Liver (tissue), 7 donors: ENCODE measurements at regions not wholly inside any gene's neighbourhood (a gene's known extent, or its start where the extent isn't known, plus 50 kb on each side); places are given as distances from the start of the nearest gene placed in this dataset.
A peak's percentile ranks its signal among the peaks of the same experiment; 100 is the strongest.

Source experiments
- DNase-seq: peaks from one replicate; pipeline ENCODE4 v3.0.0-alpha.2; 2017; ENCODE audit warnings: low spot score
- H3K27ac ChIP-seq, 2 donors: one replicate each; pipeline ENCODE4 v1.7.0; 2013; ENCODE audit warnings: inconsistent platforms in 2 of 2, low read length in 2 of 2, control low read depth in 1 of 2, low read depth in 1 of 2, mild to moderate bottlenecking in 1 of 2
- H3K27me3 ChIP-seq, 4 donors: one replicate each; pipeline versions ENCODE4 v1.6.1 to v1.7.0; 2013; ENCODE audit warnings: low read length in 3 of 4, inconsistent platforms in 1 of 4, mild to moderate bottlenecking in 1 of 4, moderate library complexity in 1 of 4; ENCODE audit not compliant: control insufficient read depth in 4 of 4, insufficient read depth in 4 of 4
- H3K36me3 ChIP-seq, 4 donors: one replicate each; pipeline versions ENCODE4 v1.6.1 to v1.7.0; 2013; ENCODE audit warnings: low read length in 3 of 4, mild to moderate bottlenecking in 3 of 4, low read depth in 1 of 4, moderate library complexity in 1 of 4; ENCODE audit not compliant: control insufficient read depth in 4 of 4, insufficient read depth in 3 of 4
- H3K4me1 ChIP-seq, 4 donors: one replicate each; pipeline versions ENCODE4 v1.6.1 to v1.7.0; 2013; ENCODE audit warnings: low read length in 3 of 4, mild to moderate bottlenecking in 3 of 4, moderate library complexity in 1 of 4; ENCODE audit not compliant: control insufficient read depth in 4 of 4, insufficient read depth in 4 of 4
- H3K4me3 ChIP-seq, 3 donors: one replicate each; pipeline versions ENCODE4 v1.6.1 to v1.7.0; 2013; ENCODE audit warnings: low read length in 3 of 3, control low read depth in 1 of 3, low read depth in 1 of 3, mild to moderate bottlenecking in 1 of 3
- H3K9ac ChIP-seq, 2 donors: one replicate each; pipeline ENCODE4 v1.7.0; 2013; ENCODE audit warnings: low read length in 2 of 2, mild to moderate bottlenecking in 2 of 2, moderate library complexity in 2 of 2, control low read depth in 1 of 2, low read depth in 1 of 2
- H3K9me3 ChIP-seq, 4 donors: one replicate each; pipeline versions ENCODE4 v1.6.1 to v1.7.0; 2013; ENCODE audit warnings: low read length in 3 of 4; ENCODE audit not compliant: control insufficient read depth in 4 of 4
- FOXA2 ChIP-seq: IDR thresholded peaks from 2 replicates; pipeline ENCODE4 v1.6.1; 2016; ENCODE audit warnings: antibody characterized with exemption
- GABPA ChIP-seq, 2 donors: IDR thresholded peaks in 1 of 2; conservative IDR thresholded peaks in 1 of 2; 2 replicates each; pipeline ENCODE4 v1.6.1; 2016; ENCODE audit warnings: antibody characterized with exemption in 2 of 2, mild to moderate bottlenecking in 1 of 2, moderate library complexity in 1 of 2
- HNF4A ChIP-seq, 2 donors: conservative IDR thresholded peaks; 2 replicates each; pipeline ENCODE4 v1.6.1; 2016; ENCODE audit warnings: antibody characterized with exemption in 2 of 2, mild to moderate bottlenecking in 2 of 2
- JUND ChIP-seq, 2 donors: IDR thresholded peaks; 2 replicates each; pipeline ENCODE4 v1.6.1; 2016; ENCODE audit warnings: antibody characterized with exemption in 2 of 2
- NR2F2 ChIP-seq: IDR thresholded peaks from 2 replicates; pipeline ENCODE4 v1.6.1; 2016; ENCODE audit warnings: antibody characterized with exemption
- RAD21 ChIP-seq, 2 donors: IDR thresholded peaks; 2 replicates each; pipeline ENCODE4 v1.6.1; 2016; ENCODE audit warnings: antibody characterized with exemption in 2 of 2, mild to moderate bottlenecking in 2 of 2
- RXRA ChIP-seq, 2 donors: IDR thresholded peaks; 2 replicates each; pipeline ENCODE4 v1.6.1; 2017 to 2018; ENCODE audit warnings: antibody characterized with exemption in 2 of 2, mild to moderate bottlenecking in 1 of 2
- SP1 ChIP-seq: IDR thresholded peaks from 2 replicates; pipeline ENCODE4 v1.6.1; 2018; ENCODE audit warnings: antibody characterized with exemption, mild to moderate bottlenecking
- TAF1 ChIP-seq: conservative IDR thresholded peaks from 2 replicates; pipeline ENCODE4 v1.6.1; 2016; ENCODE audit warnings: antibody characterized with exemption, mild to moderate bottlenecking
- WGBS: extraction: QIAGEN DNeasy Blood & Tissue Kit; methylation state at CpG from one replicate; pipeline ENCODE4 v1.1.7; 2013; 5-methylcytosine and 5-hydroxymethylcytosine counted together
- TF ChIP-seq, protein P1 (sequence below): IDR thresholded peaks from 2 replicates; pipeline ENCODE4 v1.6.1; 2016; ENCODE audit warnings: antibody characterized with exemption
- TF ChIP-seq, protein P2 (sequence below): IDR thresholded peaks from 2 replicates; pipeline ENCODE4 v1.6.1; 2016; ENCODE audit warnings: antibody characterized with exemption, mild to moderate bottlenecking
- donor health status: healthy.
- donor health status: healthy.
- donor health status: healthy.
- donor health status: healthy.

DNA sequence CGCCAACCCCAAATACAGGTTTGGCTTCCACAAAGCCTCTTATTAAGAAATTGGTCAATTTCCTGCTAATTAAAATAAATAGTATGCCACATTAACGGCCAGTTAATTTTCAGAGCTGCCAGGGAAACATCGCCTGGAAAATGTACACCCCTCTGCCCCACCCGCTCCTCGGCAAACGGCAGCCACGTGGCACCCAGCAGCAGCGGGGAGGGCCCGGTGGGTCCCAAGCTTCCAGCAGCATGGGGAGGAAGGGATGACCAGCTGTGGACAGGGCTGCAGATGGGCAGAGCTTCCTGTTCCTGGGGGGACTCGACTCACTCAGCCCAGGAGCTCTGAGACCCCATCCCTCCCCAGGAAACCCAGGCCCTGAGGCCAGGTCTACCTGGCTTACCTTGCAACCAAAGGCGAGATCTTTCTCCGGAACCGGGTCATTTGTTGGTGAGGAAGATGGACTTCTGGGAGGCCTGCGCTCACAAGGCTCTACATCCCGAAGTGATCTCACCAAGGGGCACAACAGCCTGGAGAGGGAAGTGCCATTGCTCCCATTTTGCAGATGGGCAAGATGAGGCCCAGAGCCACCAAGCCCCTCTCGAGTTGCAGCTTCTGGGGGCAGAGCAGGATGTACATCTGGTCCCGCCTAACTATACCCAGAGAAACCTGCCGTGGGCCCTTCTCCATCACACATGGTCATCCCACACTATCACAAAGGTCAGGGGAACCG is 68.3 kb downstream of the IGLL1 start:
- Histone ChIP-seq H3K36me3 (no peaks in the 10 kb centered on the region), H3K27ac (no peak overlapping the region), H3K9ac (no peak overlapping the region), H3K4me3 (no peak overlapping the region), H3K27me3 (no peaks in the 10 kb centered on the region), H3K4me1 (peaks cover 0 to 3% (median 0%) of the 10 kb centered on the region in 4 donors), H3K9me3 (no peaks in the 10 kb centered on the region)
- 66% methylated on average over 19 of the region's 19 CpGs for WGBS
- no peak for DNase-seq
- TF ChIP-seq, protein P1, sequence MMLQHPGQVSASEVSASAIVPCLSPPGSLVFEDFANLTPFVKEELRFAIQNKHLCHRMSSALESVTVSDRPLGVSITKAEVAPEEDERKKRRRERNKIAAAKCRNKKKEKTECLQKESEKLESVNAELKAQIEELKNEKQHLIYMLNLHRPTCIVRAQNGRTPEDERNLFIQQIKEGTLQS = no peak
- TF ChIP-seq FOXA2 = no peak
- TF ChIP-seq HNF4A (conservative IDR thresholded peaks at IDR 0.05) = no peak
- TF ChIP-seq, protein P2, sequence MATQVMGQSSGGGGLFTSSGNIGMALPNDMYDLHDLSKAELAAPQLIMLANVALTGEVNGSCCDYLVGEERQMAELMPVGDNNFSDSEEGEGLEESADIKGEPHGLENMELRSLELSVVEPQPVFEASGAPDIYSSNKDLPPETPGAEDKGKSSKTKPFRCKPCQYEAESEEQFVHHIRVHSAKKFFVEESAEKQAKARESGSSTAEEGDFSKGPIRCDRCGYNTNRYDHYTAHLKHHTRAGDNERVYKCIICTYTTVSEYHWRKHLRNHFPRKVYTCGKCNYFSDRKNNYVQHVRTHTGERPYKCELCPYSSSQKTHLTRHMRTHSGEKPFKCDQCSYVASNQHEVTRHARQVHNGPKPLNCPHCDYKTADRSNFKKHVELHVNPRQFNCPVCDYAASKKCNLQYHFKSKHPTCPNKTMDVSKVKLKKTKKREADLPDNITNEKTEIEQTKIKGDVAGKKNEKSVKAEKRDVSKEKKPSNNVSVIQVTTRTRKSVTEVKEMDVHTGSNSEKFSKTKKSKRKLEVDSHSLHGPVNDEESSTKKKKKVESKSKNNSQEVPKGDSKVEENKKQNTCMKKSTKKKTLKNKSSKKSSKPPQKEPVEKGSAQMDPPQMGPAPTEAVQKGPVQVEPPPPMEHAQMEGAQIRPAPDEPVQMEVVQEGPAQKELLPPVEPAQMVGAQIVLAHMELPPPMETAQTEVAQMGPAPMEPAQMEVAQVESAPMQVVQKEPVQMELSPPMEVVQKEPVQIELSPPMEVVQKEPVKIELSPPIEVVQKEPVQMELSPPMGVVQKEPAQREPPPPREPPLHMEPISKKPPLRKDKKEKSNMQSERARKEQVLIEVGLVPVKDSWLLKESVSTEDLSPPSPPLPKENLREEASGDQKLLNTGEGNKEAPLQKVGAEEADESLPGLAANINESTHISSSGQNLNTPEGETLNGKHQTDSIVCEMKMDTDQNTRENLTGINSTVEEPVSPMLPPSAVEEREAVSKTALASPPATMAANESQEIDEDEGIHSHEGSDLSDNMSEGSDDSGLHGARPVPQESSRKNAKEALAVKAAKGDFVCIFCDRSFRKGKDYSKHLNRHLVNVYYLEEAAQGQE = no peak

DNA sequence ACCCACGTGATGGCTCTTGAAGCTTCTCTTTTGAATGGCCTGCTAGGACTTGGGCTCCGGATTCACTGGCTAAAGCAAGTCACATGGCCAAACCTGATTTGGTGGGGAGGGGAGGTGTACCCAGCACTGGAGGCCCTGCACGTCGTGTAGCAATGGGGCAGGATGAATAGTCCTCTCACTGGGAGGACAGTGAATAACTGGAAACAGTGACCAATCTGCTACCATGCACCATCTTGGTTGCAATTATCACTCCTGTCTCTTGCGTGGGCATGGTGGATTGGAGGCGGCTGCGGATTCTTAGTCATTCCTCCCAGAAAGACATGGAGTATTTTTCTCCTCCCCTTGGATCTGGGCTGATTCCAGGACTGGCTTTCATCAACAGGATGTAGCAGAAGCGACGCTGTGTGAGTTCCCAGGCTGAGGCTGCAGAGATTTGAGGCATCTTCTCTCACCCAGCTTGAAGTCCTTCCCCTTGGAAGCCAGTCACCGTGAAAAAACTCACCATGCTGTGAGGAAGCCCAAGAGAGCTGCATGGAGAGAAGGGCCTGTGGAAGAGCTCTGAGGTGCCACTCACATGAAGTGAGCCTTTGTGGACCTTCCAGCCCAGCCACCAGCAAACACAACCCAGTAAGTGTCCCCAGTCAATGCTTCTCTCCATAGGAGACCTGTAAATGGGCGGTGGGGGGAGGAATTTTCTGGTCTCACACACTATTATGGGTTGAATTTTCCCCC is 70.4 kb downstream of the IGLL1 start:
- Histone ChIP-seq H3K27ac (no peak overlapping the region), H3K9me3 (no peaks in the 10 kb centered on the region), H3K4me3 (no peak overlapping the region), H3K4me1 (peaks cover 0 to 3% (median under 1%) of the 10 kb centered on the region in 4 donors), H3K9ac (no peak overlapping the region), H3K27me3 (no peaks in the 10 kb centered on the region), H3K36me3 (no peaks in the 10 kb centered on the region)
- no peak for TF ChIP-seq SP1
- TF ChIP-seq, protein P2 = no peak
- DNase-seq = no peak
- WGBS = 73% methylated on average over 11 of the region's 11 CpGs

DNA sequence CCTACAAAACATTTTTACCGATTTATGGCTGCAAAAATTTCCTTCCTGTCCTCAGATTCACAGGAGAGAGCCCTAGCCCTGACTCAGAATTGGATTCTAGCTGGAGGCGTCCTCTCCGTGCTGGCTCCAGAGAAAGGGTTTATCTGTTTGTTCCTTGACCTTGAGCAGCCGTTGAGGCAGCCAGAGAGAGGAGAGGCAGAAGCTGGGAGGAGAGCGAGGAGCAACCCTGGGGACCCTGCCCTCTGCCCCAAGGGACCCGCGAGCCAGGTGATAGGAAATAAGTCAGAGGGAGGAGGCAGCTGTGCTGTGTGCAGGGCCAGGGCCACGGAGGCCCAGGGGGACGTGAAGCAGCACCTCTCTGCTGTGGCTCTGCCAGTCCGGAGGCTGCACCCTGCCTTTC is 75.6 kb downstream of the IGLL1 start:
- 66% methylated on average over 10 of the region's 10 CpGs for WGBS
- Histone ChIP-seq H3K4me1 (peaks cover 0 to 3% (median 1%) of the 10 kb centered on the region in 4 donors), H3K9me3 (no peaks in the 10 kb centered on the region), H3K27ac (no peak overlapping the region), H3K4me3 (no peak overlapping the region), H3K36me3 (no peaks in the 10 kb centered on the region), H3K9ac (no peak overlapping the region), H3K27me3 (no peaks in the 10 kb centered on the region)
- no peak for TF ChIP-seq TAF1
- TF ChIP-seq JUND (IDR thresholded peaks at IDR 0.05) = no peak
- TF ChIP-seq, protein P1 = no peak
- TF ChIP-seq GABPA (IDR thresholded peaks at IDR 0.05 in 1 of 2, conservative IDR thresholded peaks at IDR 0.05 in 1 of 2) = no peak
- TF ChIP-seq RAD21 (IDR thresholded peaks at IDR 0.05) = no peak
- TF ChIP-seq HNF4A (conservative IDR thresholded peaks at IDR 0.05) = no peak
- peak; percentile 27 for TF ChIP-seq NR2F2
- TF ChIP-seq RXRA (IDR thresholded peaks at IDR 0.05) = no peak
- no peak for DNase-seq
